Small intestine (tissue), 7 donors: ENCODE measurements at regions not wholly inside any gene's neighbourhood (a gene's known extent, or its start where the extent isn't known, plus 50 kb on each side); places are given as distances from the start of the nearest gene placed in this dataset.
"Not testable (repeated sequence)": the region's sequence is repeated elsewhere in the genome, so short reads cannot be mapped to it uniquely, and the experiment has no call there.

ENCODE experiments used
- DNase-seq, 2 donors: peaks; one replicate each; pipeline versions ENCODE4 v3.0.0 to v3.0.0-alpha.2; 2013
- FAIRE-seq: peaks from 2 replicates; lab custom pipeline; 2012; peaks lifted over from hg19 to GRCh38; lab: Jason Lieb, UNC
- H3K27ac ChIP-seq, 3 donors: one replicate each; pipeline ENCODE4 v1.5.1; 2013; ENCODE audit warnings: low read length in 2 of 3, mild to moderate bottlenecking in 2 of 3, control low read depth in 1 of 3, inconsistent platforms in 1 of 3, low read depth in 1 of 3, moderate library complexity in 1 of 3
- H3K27me3 ChIP-seq, 3 donors: one replicate each; pipeline ENCODE4 v1.6.1; 2013; ENCODE audit warnings: low read length in 3 of 3, inconsistent platforms in 1 of 3; ENCODE audit not compliant: control insufficient read depth in 3 of 3, insufficient read depth in 3 of 3
- H3K36me3 ChIP-seq, 3 donors: one replicate each; pipeline ENCODE4 v1.6.1; 2013; ENCODE audit warnings: low read length in 3 of 3, inconsistent platforms in 1 of 3, low read depth in 1 of 3, mild to moderate bottlenecking in 1 of 3, moderate library complexity in 1 of 3; ENCODE audit not compliant: control insufficient read depth in 3 of 3, insufficient read depth in 2 of 3
- H3K4me1 ChIP-seq, 3 donors: one replicate each; pipeline ENCODE4 v1.6.1; 2013; ENCODE audit warnings: low read length in 2 of 3, inconsistent platforms in 1 of 3, low read depth in 1 of 3, mild to moderate bottlenecking in 1 of 3, moderate library complexity in 1 of 3; ENCODE audit not compliant: control insufficient read depth in 3 of 3, insufficient read depth in 2 of 3
- H3K4me3 ChIP-seq, 3 donors: one replicate each; pipeline ENCODE4 v1.5.1; 2013; ENCODE audit warnings: low read length in 3 of 3, control low read depth in 1 of 3, inconsistent platforms in 1 of 3, low read depth in 1 of 3, mild to moderate bottlenecking in 1 of 3, moderate library complexity in 1 of 3
- H3K9me3 ChIP-seq, 2 donors: one replicate each; pipeline ENCODE4 v1.6.1; 2013; ENCODE audit warnings: low read depth in 1 of 2, low read length in 1 of 2; ENCODE audit not compliant: control insufficient read depth in 2 of 2, insufficient read depth in 1 of 2
- WGBS, 3 donors: extraction: QIAGEN DNeasy Blood & Tissue Kit; methylation state at CpG; one replicate each; pipeline ENCODE4 v1.1.7; 2013; 5-methylcytosine and 5-hydroxymethylcytosine counted together
- donor health status: healthy with polysubstance abuse.
- donor health status: control.
- donor health status: control.
- donor health status: Bipolar disorder and iron deficiency.
- donor health status: healthy.

- Histone ChIP-seq H3K4me3 (no peak overlapping the region), H3K27ac (no peak overlapping the region), H3K27me3 (no peaks in the 10 kb centered on the region), H3K4me1 (no peaks in the 10 kb centered on the region), H3K36me3 (no peaks in the 10 kb centered on the region), H3K9me3 (peaks cover 0 to 2% of the 10 kb centered on the region in 2 donors)
- FAIRE-seq (no peak), DNase-seq (no peak)
- whole genome bisulfite sequencing, 3 donors: 66 to 80% (median 78%) methylated on average over 2 of the region's 2 CpGs
Measured at GRCh38 chr9:7500521-7500920, 299.1 kb downstream of the DMAC1 start.

- H3K4me3 ChIP-seq: no peak overlapping the region
- no peaks in the 10 kb centered on the region for H3K9me3 ChIP-seq
- no peak for FAIRE-seq
- no peaks in the 10 kb centered on the region for H3K4me1 ChIP-seq
- DNase-seq: no peak
- H3K36me3 ChIP-seq: no peaks in the 10 kb centered on the region
- 76 to 86% (median 79%) methylated on average over 2 of the region's 2 CpGs for WGBS, 3 donors
- H3K27me3 ChIP-seq: peaks cover 0 to 2% (median 0%) of the 10 kb centered on the region in 3 donors
- H3K27ac ChIP-seq: no peak overlapping the region
Measured at GRCh38 chr9:7491641-7492040, 307.9 kb downstream of the DMAC1 start.

- Histone ChIP-seq H3K36me3 (no peaks in the 10 kb centered on the region), H3K9me3 (no peaks in the 10 kb centered on the region), H3K4me3 (no peak overlapping the region), H3K27ac (no peak overlapping the region), H3K4me1 (no peaks in the 10 kb centered on the region), H3K27me3 (peaks cover 0 to 2% (median 0%) of the 10 kb centered on the region in 3 donors)
- DNase-seq (no peak), FAIRE-seq (no peak)
- WGBS, 3 donors: 87 to 94% (median 90%) methylated on average over 4 of the region's 4 CpGs
Measured at GRCh38 chr9:7490317-7491108, 309.1 kb downstream of the DMAC1 start.

- FAIRE-seq: no peak
Measured at GRCh38 chr9:7489036-7489435, 310.5 kb downstream of the DMAC1 start.

GRCh38 chr9:7484014-7484413, 315.6 kb downstream of the DMAC1 start:
- not testable (repeated sequence) for H3K9me3 ChIP-seq, H3K4me3 ChIP-seq, H3K4me1 ChIP-seq, H3K27me3 ChIP-seq, FAIRE-seq, H3K36me3 ChIP-seq, DNase-seq, H3K27ac ChIP-seq
- WGBS, 3 donors: 62 to 78% (median 67%) methylated on average over 1 of the region's 1 CpG

More at GRCh38 chr9:7489036-7489435, 310.5 kb downstream of the DMAC1 start:
- H3K27me3 ChIP-seq: peaks cover 0 to 2% (median 0%) of the 10 kb centered on the region in 3 donors
- H3K9me3 ChIP-seq: no peaks in the 10 kb centered on the region
- no peak overlapping the region for H3K4me3 ChIP-seq
- H3K4me1 ChIP-seq: no peaks in the 10 kb centered on the region
- 68 to 76% (median 71%) methylated on average over 2 of the region's 2 CpGs for WGBS, 3 donors
- H3K27ac ChIP-seq: no peak overlapping the region
- peak; percentile 5 to 10 for DNase-seq
- H3K36me3 ChIP-seq: no peaks in the 10 kb centered on the region

- no peak for FAIRE-seq
- H3K9me3 ChIP-seq: no peaks in the 10 kb centered on the region
- H3K4me3 ChIP-seq: no peak overlapping the region
- no peaks in the 10 kb centered on the region for H3K27me3 ChIP-seq
- DNase-seq: no peak
- H3K27ac ChIP-seq: no peak overlapping the region
- no peaks in the 10 kb centered on the region for H3K4me1 ChIP-seq
- H3K36me3 ChIP-seq: no peaks in the 10 kb centered on the region
Measured at GRCh38 chr9:7481570-7481969, 318.0 kb downstream of the DMAC1 start.

- FAIRE-seq: no peak
- no peaks in the 10 kb centered on the region for H3K36me3 ChIP-seq
Measured at GRCh38 chr9:7479300-7479699, 320.3 kb downstream of the DMAC1 start.

GRCh38 chr9:7478646-7479045, 320.9 kb downstream of the DMAC1 start:
- no peaks in the 10 kb centered on the region for H3K27me3 ChIP-seq
- H3K9me3 ChIP-seq: no peaks in the 10 kb centered on the region
- no peaks in the 10 kb centered on the region for H3K36me3 ChIP-seq
- no peak overlapping the region for H3K27ac ChIP-seq
- peak in 1 of 2 donors; percentile 2 for DNase-seq
- no peak for FAIRE-seq
- no peaks in the 10 kb centered on the region for H3K4me1 ChIP-seq
- WGBS, 3 donors: 55 to 84% (median 74%) methylated on average over 2 of the region's 2 CpGs
- H3K4me3 ChIP-seq: no peak overlapping the region

More at GRCh38 chr9:7479300-7479699, 320.3 kb downstream of the DMAC1 start:
- Histone ChIP-seq H3K4me1 (no peaks in the 10 kb centered on the region), H3K4me3 (no peak overlapping the region), H3K27ac (no peak overlapping the region), H3K9me3 (no peaks in the 10 kb centered on the region), H3K27me3 (no peaks in the 10 kb centered on the region)
- no peak for DNase-seq
- 60 to 83% (median 83%) methylated on average over 4 of the region's 4 CpGs for WGBS, 3 donors
